Endothelial cell of umbilical vein (primary cell): ENCODE measurements at regions not wholly inside any gene's neighbourhood (a gene's known extent, or its start where the extent isn't known, plus 50 kb on each side); places are given as distances from the start of the nearest gene placed in this dataset.

Source experiments
- BruUV-seq: library from RNA; stranded (reverse); fragments of 400-500 nt; replicated peaks from 2 replicates; lab custom pipeline; 2021; lab: Mats Ljungman, UMichigan
- CTCF ChIA-PET: fragments of 300-600, 350-600 bp; sonication (Branson Sonifier 250); formaldehyde crosslinking; loops from one replicate; lab custom pipeline; 2021; ENCODE audit warnings: antibody characterized with exemption, inconsistent platforms; lab: Charles Lee
- POLR2A ChIA-PET: fragments of 300-600, 350-600 bp; sonication (Branson Sonifier 250); formaldehyde crosslinking; loops from one replicate; lab custom pipeline; 2021; ENCODE audit warnings: antibody characterized with exemption, inconsistent platforms; lab: Charles Lee
- DNase-seq: peaks from one replicate; pipeline ENCODE4 v3.0.0-alpha.2; 2011; ENCODE audit warnings: low read depth, low spot score
- FAIRE-seq: peaks from 2 replicates; lab custom pipeline; 2011; peaks lifted over from hg19 to GRCh38; lab: Jason Lieb, UNC
- H2AFZ ChIP-seq: 2 replicates; pipeline ENCODE4 v1.6.0; 2012; ENCODE audit warnings: low read depth, low read length, control low read depth, inconsistent platforms
- H3K27ac ChIP-seq: 2 replicates; pipeline ENCODE4 v1.5.1; 2011; ENCODE audit warnings: low read depth, mild to moderate bottlenecking, control low read depth, low read length, moderate library complexity; ENCODE audit not compliant: insufficient read depth
- H3K27me3 ChIP-seq, 2 experiments: 2 replicates each; pipeline versions ENCODE4 v1.6.0 to v1.6.1; 2011; ENCODE audit warnings: low read length in 2 of 2, mixed read lengths in 1 of 2; ENCODE audit not compliant: control insufficient read depth in 2 of 2, insufficient read depth in 2 of 2
- H3K36me3 ChIP-seq, 2 experiments: 2 replicates in 1 of 2; 3 replicates in 1 of 2; pipeline ENCODE4 v1.5.1; 2011; ENCODE audit warnings: low read length in 2 of 2, mild to moderate bottlenecking in 1 of 2, moderate library complexity in 1 of 2; ENCODE audit not compliant: control insufficient read depth in 2 of 2, insufficient read depth in 2 of 2; ENCODE audit errors: extremely low read depth in 1 of 2
- H3K4me1 ChIP-seq: 3 replicates; pipeline ENCODE4 v1.5.1; 2011; ENCODE audit warnings: mild to moderate bottlenecking, low read length; ENCODE audit not compliant: control insufficient read depth, insufficient read depth; ENCODE audit errors: extremely low read depth
- H3K4me2 ChIP-seq: 2 replicates; pipeline ENCODE4 v1.6.1; 2011; ENCODE audit warnings: low read length, control low read depth, mixed read lengths; ENCODE audit not compliant: insufficient read depth
- H3K4me3 ChIP-seq, 3 experiments: fragments of 200-600 bp in 1 of 3; sonication (generic), shearing (Covaris generic) in 1 of 3; replicated peaks in 1 of 3; 2 replicates each; pipeline ENCODE4 v1.5.1; 2011 to 2016; ENCODE audit warnings: control low read depth in 3 of 3, low read length in 3 of 3, mild to moderate bottlenecking in 2 of 3, inconsistent platforms in 1 of 3, low read depth in 1 of 3, moderate library complexity in 1 of 3; ENCODE audit not compliant: insufficient read depth in 1 of 3
- H3K79me2 ChIP-seq: 2 replicates; pipeline ENCODE4 v1.6.0; 2012; ENCODE audit warnings: low read length, inconsistent platforms; ENCODE audit not compliant: control insufficient read depth, insufficient read depth
- H3K9ac ChIP-seq: replicated peaks from 2 replicates; pipeline ENCODE3; 2011; ENCODE audit warnings: low read length, control low read depth; ENCODE audit not compliant: insufficient read depth; ENCODE audit errors: extremely low read depth
- H3K9me1 ChIP-seq: replicated peaks from 3 replicates; pipeline ENCODE4 v1.6.0; 2011; ENCODE audit warnings: mild to moderate bottlenecking, low read length; ENCODE audit not compliant: control insufficient read depth, insufficient read depth; ENCODE audit errors: extremely low read depth
- H3K9me3 ChIP-seq: replicated peaks from 2 replicates; pipeline ENCODE4 v1.5.1; 2012; ENCODE audit warnings: low read length, inconsistent platforms; ENCODE audit not compliant: control insufficient read depth, insufficient read depth
- H4K20me1 ChIP-seq: replicated peaks from 2 replicates; pipeline ENCODE3; 2011; ENCODE audit warnings: mild to moderate bottlenecking, low read length; ENCODE audit not compliant: control insufficient read depth, insufficient read depth; ENCODE audit errors: extremely low read depth
- EZH2 ChIP-seq: IDR thresholded peaks from 2 replicates; pipeline ENCODE4 v1.6.1; 2012; ENCODE audit warnings: borderline replicate concordance, low read depth, mild to moderate bottlenecking, moderate library complexity, low read length, inconsistent platforms; ENCODE audit not compliant: severe bottlenecking
- FOS ChIP-seq: IDR thresholded peaks from 2 replicates; pipeline ENCODE4 v1.6.1; 2011; ENCODE audit warnings: mild to moderate bottlenecking, low read length, moderate library complexity, borderline replicate concordance; ENCODE audit not compliant: insufficient read depth
- GATA2 ChIP-seq: IDR thresholded peaks from 2 replicates; pipeline ENCODE4 v1.7.0; 2011; ENCODE audit warnings: low read depth, mild to moderate bottlenecking, moderate library complexity, mixed read lengths, low read length; ENCODE audit not compliant: insufficient read length, insufficient read depth
- JUN ChIP-seq: IDR thresholded peaks from 2 replicates; pipeline ENCODE4 v1.6.1; 2011; ENCODE audit warnings: borderline replicate concordance, low read depth; ENCODE audit not compliant: insufficient read length, insufficient read depth
- MYC ChIP-seq: IDR thresholded peaks from one replicate; pipeline ENCODE4 v1.6.1; 2011; ENCODE audit warnings: mild to moderate bottlenecking, low read depth, low read length
- POLR2A ChIP-seq: IDR thresholded peaks from 2 replicates; pipeline ENCODE4 v1.6.1; 2012; ENCODE audit warnings: low read depth, mild to moderate bottlenecking, control low read depth, low read length
- POLR2AphosphoS5 ChIP-seq: IDR thresholded peaks from 2 replicates; pipeline ENCODE4 v1.6.1; 2012; ENCODE audit warnings: low read depth, mild to moderate bottlenecking, control low read depth, low read length, moderate library complexity; ENCODE audit not compliant: insufficient read depth
- dilution Hi-C: fragments of 300-500 bp; cut with MboI; formaldehyde crosslinking; loops from one replicate; pipeline ENCODE4 v1.15.0; 2019; ENCODE audit warnings: low sequenced_read_pairs; ENCODE audit not compliant: extremely low pct_ligation_motif_present
- intact Hi-C: fragments of 100-400 bp; cut with micrococcal nuclease; formaldehyde crosslinking; loops from one replicate; pipeline ENCODE4 v1.10.0; 2022
- TF ChIP-seq, protein P1 (sequence below): IDR thresholded peaks from 2 replicates; pipeline ENCODE4 v1.6.1; 2011; ENCODE audit not compliant: insufficient read depth, insufficient read length
- TF ChIP-seq, protein P2 (sequence below), 2 donors: IDR thresholded peaks; 1 replicate in 1 of 2; 2 replicates in 1 of 2; pipeline ENCODE4 v1.5.1; 2011; ENCODE audit warnings: low read length in 2 of 2, mild to moderate bottlenecking in 2 of 2, moderate library complexity in 2 of 2, control low read depth in 1 of 2, inconsistent platforms in 1 of 2, low read depth in 1 of 2; ENCODE audit not compliant: insufficient read depth in 1 of 2; ENCODE audit errors: extremely low read depth in 1 of 2

GRCh38 chr2:122866095-122866494, 1110.6 kb downstream of the TSN start:
- TF ChIP-seq, protein P1, sequence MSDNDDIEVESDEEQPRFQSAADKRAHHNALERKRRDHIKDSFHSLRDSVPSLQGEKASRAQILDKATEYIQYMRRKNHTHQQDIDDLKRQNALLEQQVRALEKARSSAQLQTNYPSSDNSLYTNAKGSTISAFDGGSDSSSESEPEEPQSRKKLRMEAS = no peak
- TF ChIP-seq GATA2 = no peak
- no peak for TF ChIP-seq MYC
- BruUV-seq = no TSS peak
- dilution Hi-C loops = no loop called here
- Histone ChIP-seq H3K4me1 (no peaks in the 10 kb centered on the region), H3K27me3 (no peaks in the 10 kb centered on the region), H2AFZ (no peak overlapping the region), H3K4me2 (no peak overlapping the region), H3K36me3 (no peaks in the 10 kb centered on the region), H3K9me1 (no peaks in the 10 kb centered on the region), H3K9ac (no peak overlapping the region), H3K4me3 (no peak overlapping the region), H3K27ac (no peak overlapping the region), H3K79me2 (no peaks in the 10 kb centered on the region), H4K20me1 (no peaks in the 10 kb centered on the region), H3K9me3 (peaks cover 12% of the 10 kb centered on the region)
- DNase-seq (no peak), FAIRE-seq (no peak)
- intact Hi-C loops = no loop called here
- ChIA-PET CTCF (no interaction called here), POLR2A (no interaction called here)

DNA sequence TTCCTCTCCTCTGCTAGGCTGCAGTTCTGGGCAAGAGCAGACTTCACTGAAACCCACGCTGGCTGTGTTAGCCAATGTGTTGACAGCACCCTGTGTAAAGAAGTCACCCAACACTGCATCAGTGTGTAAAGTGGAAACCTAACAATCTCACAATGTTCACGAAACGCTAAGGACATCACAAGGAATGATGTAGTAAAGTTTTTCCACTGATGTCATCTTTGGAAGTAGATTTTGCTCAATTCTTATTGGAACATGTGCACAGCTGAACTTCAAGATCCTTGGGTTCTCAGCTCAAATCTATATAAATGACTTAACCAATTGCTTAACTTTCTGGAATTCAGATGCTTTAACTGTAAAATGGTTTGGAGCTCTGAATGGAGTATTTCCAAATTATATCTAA, 1112.5 kb downstream of the TSN start:
- intact Hi-C loops = no loop called here
- no peak overlapping the region for H3K4me2 ChIP-seq
- no peaks in the 10 kb centered on the region for H4K20me1 ChIP-seq
- H3K79me2 ChIP-seq = no peaks in the 10 kb centered on the region
- dilution Hi-C loops = no loop called here
- H3K9ac ChIP-seq = no peak overlapping the region
- FAIRE-seq = no peak
- H3K9me3 ChIP-seq = peaks cover 15% of the 10 kb centered on the region
- no peaks in the 10 kb centered on the region for H3K27me3 ChIP-seq
- BruUV-seq = no TSS peak
- no peak for DNase-seq
- H3K27ac ChIP-seq = no peak overlapping the region
- no peaks in the 10 kb centered on the region for H3K9me1 ChIP-seq
- H3K4me1 ChIP-seq = no peaks in the 10 kb centered on the region
- no peaks in the 10 kb centered on the region for H3K36me3 ChIP-seq
- CTCF ChIA-PET = no interaction called here
- POLR2A ChIA-PET = no interaction called here
- no peak overlapping the region for H2AFZ ChIP-seq
- TF ChIP-seq EZH2 (no peak), POLR2A (no peak), GATA2 (no peak), POLR2AphosphoS5 (no peak), FOS (no peak), JUN (no peak), MYC (no peak)
- TF ChIP-seq, protein P1 = no peak
- TF ChIP-seq, protein P2, sequence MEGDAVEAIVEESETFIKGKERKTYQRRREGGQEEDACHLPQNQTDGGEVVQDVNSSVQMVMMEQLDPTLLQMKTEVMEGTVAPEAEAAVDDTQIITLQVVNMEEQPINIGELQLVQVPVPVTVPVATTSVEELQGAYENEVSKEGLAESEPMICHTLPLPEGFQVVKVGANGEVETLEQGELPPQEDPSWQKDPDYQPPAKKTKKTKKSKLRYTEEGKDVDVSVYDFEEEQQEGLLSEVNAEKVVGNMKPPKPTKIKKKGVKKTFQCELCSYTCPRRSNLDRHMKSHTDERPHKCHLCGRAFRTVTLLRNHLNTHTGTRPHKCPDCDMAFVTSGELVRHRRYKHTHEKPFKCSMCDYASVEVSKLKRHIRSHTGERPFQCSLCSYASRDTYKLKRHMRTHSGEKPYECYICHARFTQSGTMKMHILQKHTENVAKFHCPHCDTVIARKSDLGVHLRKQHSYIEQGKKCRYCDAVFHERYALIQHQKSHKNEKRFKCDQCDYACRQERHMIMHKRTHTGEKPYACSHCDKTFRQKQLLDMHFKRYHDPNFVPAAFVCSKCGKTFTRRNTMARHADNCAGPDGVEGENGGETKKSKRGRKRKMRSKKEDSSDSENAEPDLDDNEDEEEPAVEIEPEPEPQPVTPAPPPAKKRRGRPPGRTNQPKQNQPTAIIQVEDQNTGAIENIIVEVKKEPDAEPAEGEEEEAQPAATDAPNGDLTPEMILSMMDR (IDR thresholded peaks at IDR 0.05; ENCODE audit: extremely low read depth in 1 of 2, insufficient read depth in 1 of 2, low read depth in 1 of 2, low read length in 2 of 2) = no peak
- no peak overlapping the region for H3K4me3 ChIP-seq
